NCI-H2081 treated with DMSO at 0.1 percent for 48 hours (cell line): ENCODE measurements at regions not wholly inside any gene's neighbourhood (a gene's known extent, or its start where the extent isn't known, plus 50 kb on each side); places are given as distances from the start of the nearest gene placed in this dataset.

Experiments
- DNase-seq: peaks from one replicate; lab custom pipeline; 2025; lab: John Stamatoyannopoulos, UW

DNA sequence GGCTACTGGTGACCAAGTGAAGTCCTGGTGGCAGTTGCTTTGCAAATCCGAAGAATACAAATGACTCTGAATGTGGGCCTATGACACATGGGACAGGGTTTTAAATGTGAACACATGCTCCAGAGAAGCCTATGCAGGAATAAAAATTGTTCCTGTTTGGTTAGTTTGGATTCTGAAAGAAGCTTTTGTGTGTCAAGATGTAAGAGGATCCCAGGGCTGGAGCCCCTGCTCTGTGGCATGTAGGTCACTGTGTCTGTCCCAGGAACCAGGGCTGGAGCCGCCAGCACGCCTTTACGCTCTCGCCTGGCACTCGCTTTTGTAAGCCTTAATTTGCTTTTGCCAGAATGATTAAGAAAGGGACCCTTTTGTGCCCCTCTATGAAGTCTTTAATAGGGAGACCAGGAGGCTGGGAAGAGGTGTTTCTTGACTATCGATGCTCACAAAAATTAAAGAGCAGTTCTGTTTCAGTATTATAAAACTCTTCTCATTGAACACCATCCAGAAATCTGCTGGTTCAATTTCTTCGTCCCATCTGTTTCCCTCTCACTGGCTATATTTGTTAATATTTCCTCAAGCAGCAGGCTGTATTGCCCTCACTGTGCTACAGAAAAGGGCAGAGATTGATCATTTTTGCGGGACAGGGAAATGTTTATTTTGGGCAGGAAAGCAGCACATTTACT, 532.7 kb upstream of the POU3F3 start:
- DNase-seq = no peak

DNA sequence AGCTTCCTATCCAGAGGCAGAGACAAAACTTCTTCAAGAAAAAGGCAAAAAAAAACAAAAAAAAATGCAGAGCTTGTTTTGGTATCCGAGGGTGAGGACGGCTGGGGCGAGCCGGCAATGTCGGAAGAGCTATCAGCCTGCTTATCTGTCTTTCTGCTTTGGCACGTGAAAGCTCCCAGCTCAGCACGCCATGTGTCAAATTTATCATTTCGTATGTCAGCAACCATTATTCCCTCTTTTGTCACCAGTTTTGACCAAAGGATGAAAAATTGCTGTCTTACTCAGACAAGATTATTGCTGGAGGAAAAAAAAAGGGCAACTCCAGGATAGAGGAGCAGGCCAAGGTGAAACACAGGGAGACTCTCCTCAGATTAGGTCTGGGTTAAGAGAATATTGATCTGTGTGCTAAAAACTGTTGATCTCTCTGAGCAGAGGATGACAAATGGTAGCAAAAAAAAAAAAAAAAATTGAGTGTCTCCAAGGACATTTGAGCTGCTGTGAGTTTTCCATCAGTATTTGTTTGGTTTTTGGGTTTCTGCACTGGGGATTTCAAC, 532.0 kb upstream of the POU3F3 start:
- no peak for DNase-seq

DNA sequence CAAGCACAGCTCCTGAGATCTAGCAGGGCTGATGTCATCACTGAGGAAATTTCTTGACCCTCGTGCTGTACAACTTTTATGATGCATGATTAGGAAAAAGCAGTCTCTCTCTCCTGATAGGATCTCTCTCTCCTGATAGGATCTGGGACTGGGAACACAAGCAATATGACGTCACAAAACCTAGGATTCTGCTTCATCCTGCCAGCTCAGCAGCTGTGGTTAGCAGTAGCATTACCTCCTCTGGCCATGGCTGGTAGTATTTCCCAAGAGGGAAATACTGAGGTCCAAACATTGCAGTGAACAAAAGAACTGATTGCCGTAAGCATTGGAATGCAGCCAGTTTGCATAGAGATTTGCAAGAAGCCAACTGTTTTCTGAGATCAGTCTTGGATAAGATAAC, 521.2 kb upstream of the POU3F3 start:
- DNase-seq = no peak

DNA sequence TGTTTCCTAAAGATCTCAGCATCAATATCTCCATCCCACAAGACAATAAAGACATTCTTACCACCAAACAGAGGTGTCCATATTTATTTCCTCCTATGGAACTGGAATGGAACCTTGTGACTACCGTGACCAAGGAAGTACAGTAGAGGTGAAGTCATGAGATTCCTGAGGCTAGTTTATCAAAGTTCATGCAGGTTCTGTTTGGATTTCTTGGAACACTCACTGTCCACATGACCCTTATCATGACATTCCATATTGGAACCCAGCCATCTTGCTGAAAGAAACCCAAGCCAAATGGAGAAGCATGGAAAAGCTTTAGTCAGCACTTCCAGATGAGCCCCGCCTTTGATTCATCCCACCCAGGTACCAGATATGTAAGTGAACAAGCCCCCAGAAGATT, 516.0 kb upstream of the POU3F3 start:
- DNase-seq = no peak

DNA sequence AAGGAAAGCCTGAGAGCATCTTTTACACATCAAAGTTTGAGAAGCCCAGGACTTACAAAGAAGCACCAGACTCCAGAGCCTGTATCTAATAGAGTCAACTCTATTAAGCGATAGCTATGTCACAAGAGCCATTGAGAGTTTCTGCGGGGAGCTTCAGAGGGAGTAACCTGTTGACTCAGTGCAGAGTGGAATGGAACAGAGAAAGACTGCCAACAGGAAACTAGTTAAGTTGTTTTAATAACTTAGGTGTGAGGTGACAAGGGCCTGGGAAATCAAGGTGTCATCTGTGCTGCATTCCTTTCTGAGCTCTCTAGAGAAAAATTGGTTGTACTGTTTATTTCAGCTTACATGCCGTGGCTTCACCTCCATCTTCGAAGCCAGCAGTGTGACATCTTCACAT, 513.8 kb upstream of the POU3F3 start:
- DNase-seq = no peak

DNA sequence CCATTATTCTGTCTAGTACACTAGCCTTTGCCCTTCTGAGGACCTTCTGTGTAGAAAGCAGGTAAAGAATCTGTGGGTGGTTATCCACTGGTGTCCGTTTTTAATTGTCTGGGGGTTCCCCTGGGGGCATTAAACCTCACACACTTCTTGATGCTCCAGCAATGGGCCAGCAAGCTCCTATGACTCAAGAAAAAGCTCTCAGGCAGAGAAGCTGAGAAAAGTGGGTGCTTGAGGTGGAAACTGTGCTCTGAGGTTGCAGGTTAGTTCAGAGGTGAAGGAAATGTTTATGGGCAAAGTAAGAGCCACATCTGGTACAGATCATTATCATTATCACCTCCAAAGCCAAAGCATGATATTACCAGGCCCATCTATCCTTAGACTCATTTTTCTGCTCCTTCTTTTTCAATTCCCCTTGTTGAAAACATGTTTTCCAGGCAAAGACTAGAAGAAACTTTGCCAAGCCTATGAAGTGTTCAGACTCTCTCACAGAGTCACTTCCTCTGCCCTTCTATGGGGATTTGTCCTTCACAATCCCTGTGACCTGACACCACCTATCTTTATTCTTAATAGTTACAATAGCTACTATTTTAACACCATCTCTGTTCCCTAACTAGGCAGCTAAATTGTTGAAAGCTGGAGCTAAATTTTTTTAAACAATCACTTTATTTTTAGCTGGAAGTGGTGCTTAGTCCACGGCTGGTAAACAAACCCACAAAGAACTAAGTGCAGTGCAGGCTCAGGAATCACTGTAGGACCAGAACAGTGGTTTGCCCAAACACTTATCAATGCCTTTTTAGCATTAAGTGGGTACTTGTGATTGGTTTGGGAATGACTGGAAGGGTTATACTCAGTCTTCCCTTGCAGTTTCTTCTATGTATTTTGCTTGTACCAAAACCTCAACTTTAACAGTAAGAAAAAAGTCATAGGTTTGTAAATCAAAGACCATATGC, 512.8 kb upstream of the POU3F3 start:
- no peak for DNase-seq

DNA sequence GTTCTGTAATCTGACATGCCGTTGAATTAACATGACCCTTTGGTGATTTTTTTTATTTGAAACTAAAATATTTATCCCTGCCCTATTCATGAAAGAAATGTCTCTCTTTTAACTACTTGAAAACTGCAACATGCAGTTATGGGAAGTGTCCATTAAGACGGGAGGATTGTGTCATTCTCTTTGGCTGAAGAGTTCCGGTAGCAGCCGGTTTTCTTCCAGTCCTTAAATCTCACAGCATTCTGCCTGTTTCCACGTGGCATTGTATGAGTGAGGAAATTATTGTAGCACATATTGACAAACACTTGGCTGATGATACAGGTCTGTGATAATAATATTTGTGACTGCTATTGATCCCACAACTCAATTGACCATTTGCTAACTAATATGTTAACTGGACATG, 509.6 kb upstream of the POU3F3 start:
- DNase-seq = no peak

DNA sequence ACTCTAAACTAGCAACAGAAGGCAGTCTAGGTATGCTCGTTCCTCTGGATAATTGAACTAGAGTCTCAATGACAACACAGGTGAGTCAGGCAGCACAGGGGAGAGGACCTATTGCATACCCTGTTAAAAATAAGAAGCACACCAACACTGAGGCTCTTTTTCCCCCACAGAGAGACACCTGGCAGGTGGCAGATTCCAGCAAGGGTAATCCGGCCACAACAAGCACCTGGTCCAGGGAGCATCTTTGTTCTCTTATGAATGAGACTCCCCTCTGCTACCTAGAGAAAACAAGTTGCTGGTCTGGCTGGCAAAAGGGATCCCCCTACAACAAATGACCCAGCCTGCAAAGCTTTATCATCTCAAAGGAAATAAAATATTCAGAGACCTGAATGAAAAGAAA, 508.9 kb upstream of the POU3F3 start:
- no peak for DNase-seq

DNA sequence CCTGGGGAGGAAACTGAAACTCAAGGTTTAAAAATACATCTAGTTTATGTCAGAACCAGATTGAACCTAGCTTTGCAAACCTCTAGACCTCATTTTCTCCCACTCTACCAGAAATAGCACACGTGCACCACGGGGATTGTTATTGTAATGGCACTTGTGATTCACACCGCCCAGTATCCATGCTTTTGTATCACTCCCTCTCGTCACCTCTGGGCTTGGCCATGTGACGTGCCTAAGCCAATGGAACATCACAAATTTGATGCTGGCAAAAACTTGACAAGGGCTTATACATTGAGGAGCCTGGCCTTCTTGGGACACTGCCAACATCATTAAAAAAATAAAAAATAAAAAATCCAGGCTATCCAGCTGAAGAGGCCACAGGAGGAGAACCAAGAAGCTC, 495.8 kb upstream of the POU3F3 start:
- DNase-seq = no peak

DNA sequence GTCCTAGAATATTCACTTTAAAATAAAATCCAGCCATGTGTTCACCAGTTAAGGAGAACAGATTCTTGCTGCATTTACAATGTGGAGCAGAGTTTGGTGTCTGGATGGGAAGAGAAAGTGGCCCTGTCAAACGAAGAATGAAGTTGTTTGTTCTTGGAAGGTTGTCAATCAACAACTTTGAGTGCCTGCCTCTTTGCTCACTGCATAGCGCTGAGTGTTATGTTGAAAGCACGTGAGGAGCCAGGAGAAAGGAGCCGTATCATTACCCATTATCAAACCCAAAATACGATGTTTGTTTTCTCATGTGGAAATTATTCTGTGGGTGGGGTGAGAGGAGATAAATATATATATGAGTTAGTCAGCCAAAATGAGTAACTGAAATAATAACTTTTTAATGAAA, 492.5 kb upstream of the POU3F3 start:
- no peak for DNase-seq

DNA sequence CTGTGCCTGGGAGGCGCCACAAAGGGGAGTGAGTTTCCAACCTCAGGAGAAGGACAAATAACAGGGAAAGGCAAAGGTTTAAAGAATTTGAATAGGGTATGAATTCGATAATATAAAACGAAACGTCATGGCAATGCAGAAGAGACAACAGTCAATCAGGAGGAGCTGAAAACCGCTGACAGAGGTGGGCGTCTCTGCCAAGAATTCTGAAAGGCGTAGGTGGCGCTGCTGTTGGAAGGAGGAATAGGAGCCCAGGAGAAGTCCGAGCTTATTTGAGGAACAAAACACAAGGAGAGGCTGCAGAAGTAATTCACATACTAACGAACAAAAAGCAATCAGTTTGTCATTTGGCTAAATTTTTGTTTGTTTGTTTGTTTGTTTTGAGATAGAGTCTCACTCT, 485.8 kb upstream of the POU3F3 start:
- no peak for DNase-seq

DNA sequence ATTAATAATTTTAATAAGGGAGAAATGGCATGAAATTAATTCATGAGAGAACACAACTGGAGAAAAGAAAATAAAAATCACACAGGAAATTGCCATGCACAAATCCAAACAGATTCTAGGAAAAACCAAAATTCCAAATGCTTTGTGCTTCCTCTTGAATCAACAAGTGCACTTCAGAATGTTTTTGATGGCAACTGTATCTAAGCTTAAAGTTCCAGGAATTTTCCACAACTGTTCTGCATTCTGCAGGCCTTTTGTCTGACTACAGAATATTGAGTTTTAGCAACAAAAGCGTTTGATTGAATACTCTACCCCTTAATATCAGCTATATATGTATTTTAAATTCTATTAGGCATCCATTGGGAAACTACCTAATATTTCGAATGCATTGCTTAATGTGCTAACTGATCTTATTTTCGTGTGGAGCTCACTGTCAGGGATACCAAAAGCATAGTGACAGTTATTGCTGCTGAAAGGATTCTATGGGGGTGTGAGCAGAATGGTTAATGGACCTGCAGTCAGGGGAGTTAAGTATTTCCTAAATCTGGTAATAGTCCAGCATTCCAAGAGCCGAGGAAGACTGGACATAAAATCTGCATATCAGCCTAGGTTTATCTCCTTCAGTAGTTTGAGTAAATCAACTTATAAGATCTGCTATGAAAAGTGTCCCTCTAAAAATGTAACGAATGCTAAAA, 482.7 kb upstream of the POU3F3 start:
- no peak for DNase-seq

DNA sequence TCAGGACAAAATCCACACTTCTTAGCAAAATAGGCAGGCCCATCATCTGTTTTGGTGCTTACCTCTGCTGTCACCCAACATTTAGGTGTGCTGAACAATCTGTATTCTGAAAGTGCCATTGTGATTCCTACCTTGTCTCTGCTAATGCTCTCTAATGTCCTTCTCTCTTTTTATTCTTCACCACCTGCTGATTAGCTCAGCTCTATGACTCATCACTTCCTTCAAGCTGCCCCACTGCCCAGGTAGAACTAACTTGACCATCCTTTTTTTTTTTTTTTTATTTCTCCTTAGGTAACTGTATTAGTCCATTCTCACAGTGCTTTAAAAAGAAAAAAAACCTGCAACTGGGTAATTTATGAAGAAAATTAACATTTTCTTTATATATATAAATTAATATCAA, 478.7 kb upstream of the POU3F3 start:
- no peak for DNase-seq

DNA sequence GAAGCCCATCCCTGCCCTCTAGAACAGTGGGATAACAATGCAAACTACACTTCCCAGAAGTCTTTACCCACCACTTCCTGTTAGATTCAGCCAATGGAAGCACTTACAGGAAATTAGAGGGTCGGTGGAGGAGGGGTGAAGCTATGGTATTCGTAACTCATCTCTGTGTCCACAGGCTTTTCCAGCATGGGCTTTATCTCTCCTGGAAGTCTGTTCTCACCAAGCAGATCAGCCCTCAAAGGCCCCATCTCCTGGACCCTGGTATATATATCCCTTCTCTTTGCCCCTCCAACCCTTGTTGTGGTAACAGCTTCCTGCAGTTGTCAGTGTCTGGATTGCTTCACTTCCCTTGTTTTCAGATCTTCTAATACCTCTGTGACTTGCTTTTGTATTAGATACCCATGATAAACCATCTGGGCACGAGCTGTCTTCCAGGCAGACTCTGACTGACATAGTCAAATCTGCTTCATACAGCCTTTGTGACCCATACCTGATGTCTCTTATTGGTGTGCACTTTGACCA, 475.0 kb upstream of the POU3F3 start:
- peak; percentile 32 for DNase-seq

DNA sequence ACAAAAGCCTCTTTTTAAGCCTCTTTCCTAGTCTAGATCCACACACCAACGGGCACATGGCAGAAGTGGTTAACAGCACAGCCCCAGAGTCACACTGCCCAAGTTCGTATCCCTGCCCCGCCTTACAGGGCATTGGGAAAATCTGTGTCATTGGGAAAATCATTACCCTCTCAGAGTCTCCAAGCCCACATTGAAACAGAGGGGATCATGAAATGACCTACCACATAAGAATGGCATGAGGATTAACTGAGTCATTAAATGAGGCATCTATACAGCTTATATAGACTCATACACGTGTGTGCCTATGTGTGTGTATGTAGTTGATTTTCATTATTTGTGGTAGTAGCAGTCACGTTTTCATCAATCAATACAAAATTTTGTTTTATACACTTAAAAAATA, 469.0 kb upstream of the POU3F3 start:
- DNase-seq = no peak

DNA sequence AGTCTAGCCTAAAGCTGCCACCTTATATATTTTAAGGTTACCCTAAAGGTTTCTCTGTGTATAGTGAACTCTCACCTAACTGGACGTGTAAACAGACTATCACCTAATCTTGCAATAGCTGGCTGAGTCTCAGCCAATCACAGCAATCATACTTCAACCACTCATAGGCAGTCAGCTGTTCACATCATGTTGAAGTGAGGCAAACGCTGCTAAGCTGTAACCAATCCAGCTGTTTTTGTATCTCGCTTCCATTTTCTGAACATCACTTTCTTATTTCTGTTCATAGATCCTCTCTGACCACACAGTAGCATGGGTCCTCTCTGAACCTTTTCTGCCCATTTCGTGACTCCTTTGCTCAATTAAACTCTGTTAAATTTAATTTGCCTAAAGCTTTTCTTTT, 468.2 kb upstream of the POU3F3 start:
- no peak for DNase-seq

DNA sequence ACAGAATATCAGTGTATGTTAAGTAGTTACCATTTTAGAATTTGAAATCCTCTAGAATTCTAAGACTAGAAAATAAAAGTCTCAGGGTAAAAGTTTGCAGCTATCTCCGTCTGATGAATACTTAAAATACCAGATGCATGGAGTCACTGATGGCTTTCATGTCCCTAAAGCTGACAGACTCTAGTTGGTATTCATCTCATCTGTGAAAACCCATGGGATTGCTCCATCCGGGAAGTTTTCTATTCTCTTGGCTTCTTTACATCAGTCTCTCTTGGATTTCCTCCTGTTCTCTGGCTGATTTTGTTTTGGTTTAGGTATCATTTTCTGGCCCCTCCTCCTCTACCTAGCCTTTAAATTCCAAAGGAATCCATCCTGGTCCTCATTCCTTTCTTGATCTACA, 465.6 kb upstream of the POU3F3 start:
- DNase-seq = no peak

DNA sequence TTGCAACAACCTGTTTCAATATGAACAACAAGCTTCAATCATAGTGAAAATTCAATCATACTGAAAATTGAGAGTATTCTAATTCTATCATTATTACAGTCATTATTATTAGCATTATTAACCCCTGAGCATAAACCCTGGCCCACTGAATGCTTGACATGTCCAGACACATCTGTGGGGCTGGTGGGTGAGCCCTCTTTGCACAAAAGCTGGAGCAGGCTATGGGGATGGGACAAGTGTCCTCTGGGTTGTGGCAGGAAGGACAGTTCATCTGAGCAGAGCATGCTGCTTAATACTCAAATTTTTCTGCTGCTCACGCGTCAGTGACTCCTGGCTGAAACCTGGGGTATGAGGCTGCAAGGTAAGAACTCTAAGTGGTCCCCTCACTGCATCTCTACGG, 451.1 kb upstream of the POU3F3 start:
- DNase-seq = no peak

DNA sequence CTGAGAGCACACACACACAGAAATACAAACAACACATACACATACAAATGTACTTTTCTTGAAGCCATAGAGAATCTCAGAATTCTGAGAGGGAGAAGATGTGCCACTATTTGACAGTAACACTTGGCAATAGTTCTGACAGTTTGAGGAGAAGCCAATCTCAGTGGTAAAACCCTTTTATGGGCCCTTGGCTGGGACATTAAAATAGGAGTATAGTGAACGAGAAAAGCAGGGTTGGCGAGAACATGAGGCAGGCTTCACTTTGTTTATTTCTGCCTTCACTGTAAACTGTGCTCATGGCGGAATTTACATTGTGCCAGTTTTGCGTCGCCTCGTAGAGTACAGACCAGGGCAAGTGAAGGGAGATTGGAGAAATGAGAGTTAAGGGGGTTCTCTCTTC, 449.4 kb upstream of the POU3F3 start:
- DNase-seq = no peak

DNA sequence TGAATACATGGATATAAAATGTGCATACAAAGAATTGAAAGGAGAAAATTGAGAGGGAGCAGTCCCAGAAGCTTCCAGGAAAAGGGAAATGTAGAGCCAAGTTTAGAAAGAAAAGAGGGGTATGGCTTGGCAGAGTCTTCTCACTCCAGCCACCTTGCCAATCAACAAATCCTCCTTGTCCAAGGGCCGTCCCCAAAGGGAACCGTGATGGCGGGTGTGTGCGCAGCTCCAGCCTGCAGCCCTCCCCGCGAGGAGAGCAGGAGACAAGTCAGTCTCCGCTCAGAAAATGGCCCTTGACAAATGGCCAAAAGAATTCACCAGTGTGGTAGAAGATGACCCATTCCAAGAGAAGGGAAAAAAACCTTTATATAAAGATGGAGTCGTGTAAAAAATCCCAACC, 448.3 kb upstream of the POU3F3 start:
- DNase-seq = no peak

DNA sequence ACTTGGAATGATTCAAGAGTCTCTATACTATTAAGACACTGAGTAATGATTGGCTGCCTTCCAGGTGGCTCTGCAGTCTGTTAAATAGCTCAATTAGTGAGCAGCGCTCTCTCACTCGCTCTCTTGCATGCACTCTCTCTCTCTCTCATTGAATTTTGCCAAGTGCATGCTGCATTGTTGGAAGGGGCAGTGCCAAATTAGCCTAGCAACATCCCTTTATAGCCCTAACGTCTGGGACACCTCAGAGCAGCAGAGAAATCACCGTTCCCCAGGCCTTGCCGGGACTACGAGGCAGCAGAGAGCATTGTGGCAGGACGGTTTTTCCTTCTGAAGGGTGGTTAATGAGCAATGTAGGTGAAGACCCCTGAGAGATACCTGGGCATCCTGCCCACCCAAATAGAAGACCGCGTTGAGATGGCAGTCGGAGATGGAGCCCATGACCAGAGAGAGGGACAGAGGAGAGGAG, 447.6 kb upstream of the POU3F3 start:
- DNase-seq = no peak

DNA sequence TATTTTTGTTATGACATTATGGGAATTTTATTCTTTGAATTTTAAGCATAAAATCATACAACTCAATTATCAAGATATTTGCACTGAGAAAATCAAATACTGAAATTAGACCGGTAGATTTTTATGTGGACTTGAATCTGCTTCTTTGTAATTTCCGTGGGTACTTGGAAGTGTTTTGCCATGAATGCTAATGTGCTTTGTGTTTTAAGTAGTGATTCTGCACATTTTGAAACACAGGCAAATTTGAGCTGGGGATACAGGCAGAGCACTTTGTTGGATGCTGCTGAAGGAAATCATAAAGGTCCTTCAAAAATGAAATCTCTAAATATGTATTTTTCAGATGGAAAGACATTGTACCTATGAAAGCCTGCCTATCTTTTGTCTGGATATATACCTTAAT, 446.3 kb upstream of the POU3F3 start:
- no peak for DNase-seq
